ENCODE measurements at regions not wholly inside any gene's neighbourhood (a gene's known extent, or its start where the extent isn't known, plus 50 kb on each side); places are given as distances from the start of the nearest gene placed in this dataset.
"Not testable (repeated sequence)": the region's sequence is repeated elsewhere in the genome, so short reads cannot be mapped to it uniquely, and the experiment has no call there.

- DNase-seq (ENCODE audit: low read depth in 2 of 2), result no peak
Measured at GRCh38 chr2:84217456-84217855, 241.6 kb downstream of the SUCLG1 start.

GRCh38 chr2:84214455-84214854 is 244.6 kb downstream of the SUCLG1 start:
- DNase-seq (ENCODE audit: low read depth in 2 of 2), result no peak

- no peak for DNase-seq (ENCODE audit: low read depth in 2 of 2)
Measured at GRCh38 chr2:84212611-84213314, 246.3 kb downstream of the SUCLG1 start.

- no peak for DNase-seq (ENCODE audit: low read depth in 2 of 2)
Measured at GRCh38 chr2:84209941-84210340, 249.1 kb downstream of the SUCLG1 start.

- no peak for DNase-seq (ENCODE audit: low read depth in 2 of 2)
Measured at GRCh38 chr2:84204995-84205394, 254.1 kb downstream of the SUCLG1 start.

- DNase-seq (ENCODE audit: low read depth in 2 of 2), result no peak
Measured at GRCh38 chr2:84202166-84202565, 256.9 kb downstream of the SUCLG1 start.

- DNase-seq (ENCODE audit: low read depth in 2 of 2), result no peak
Measured at GRCh38 chr2:84201158-84201557, 257.9 kb downstream of the SUCLG1 start.

GRCh38 chr2:84197901-84198300 is 261.2 kb downstream of the SUCLG1 start:
- no peak for DNase-seq (ENCODE audit: low read depth in 2 of 2)

- DNase-seq (ENCODE audit: low read depth in 2 of 2), result no peak
Measured at GRCh38 chr2:84194949-84195644, 264.0 kb downstream of the SUCLG1 start.

- no peak for DNase-seq (ENCODE audit: low read depth in 2 of 2)
Measured at GRCh38 chr2:84194181-84194580, 264.9 kb downstream of the SUCLG1 start.

- no peak for DNase-seq (ENCODE audit: low read depth in 2 of 2)
Measured at GRCh38 chr2:84187258-84187657, 271.8 kb downstream of the SUCLG1 start.

GRCh38 chr2:84181927-84182326 is 277.2 kb downstream of the SUCLG1 start:
- no peak for DNase-seq (ENCODE audit: low read depth in 2 of 2)

- no peak for DNase-seq (ENCODE audit: low read depth in 2 of 2)
Measured at GRCh38 chr2:84177733-84178132, 281.3 kb downstream of the SUCLG1 start.

- no peak for DNase-seq (ENCODE audit: low read depth in 2 of 2)
Measured at GRCh38 chr2:84175970-84176369, 283.1 kb downstream of the SUCLG1 start.

- no peak for DNase-seq (ENCODE audit: low read depth in 2 of 2)
Measured at GRCh38 chr2:84175340-84175739, 283.7 kb downstream of the SUCLG1 start.

GRCh38 chr2:84173041-84173440 is 286.0 kb downstream of the SUCLG1 start:
- no peak for DNase-seq (ENCODE audit: low read depth in 2 of 2)

- no peak for DNase-seq (ENCODE audit: low read depth in 2 of 2)
Measured at GRCh38 chr2:84170979-84171378, 288.1 kb downstream of the SUCLG1 start.

GRCh38 chr2:84169871-84170270 is 289.2 kb downstream of the SUCLG1 start:
- no peak for DNase-seq (ENCODE audit: low read depth in 2 of 2)

GRCh38 chr2:84168552-84168951 is 290.5 kb downstream of the SUCLG1 start:
- DNase-seq (ENCODE audit: low read depth in 2 of 2), result not testable (repeated sequence)

- no peak for DNase-seq (ENCODE audit: low read depth in 2 of 2)
Measured at GRCh38 chr2:84165256-84165655, 293.8 kb downstream of the SUCLG1 start.

GRCh38 chr2:84160453-84160852 is 298.6 kb downstream of the SUCLG1 start:
- DNase-seq (ENCODE audit: low read depth in 2 of 2), result no peak

- DNase-seq (ENCODE audit: low read depth in 2 of 2), result no peak
Measured at GRCh38 chr2:84158605-84159004, 300.5 kb downstream of the SUCLG1 start.

- no peak for DNase-seq (ENCODE audit: low read depth in 2 of 2)
Measured at GRCh38 chr2:84152462-84152861, 306.6 kb downstream of the SUCLG1 start.

GRCh38 chr2:84144345-84144744 is 314.7 kb downstream of the SUCLG1 start:
- no peak for DNase-seq (ENCODE audit: low read depth in 2 of 2)
